GM12878 (cell line): ENCODE measurements at regions not wholly inside any gene's neighbourhood (a gene's known extent, or its start where the extent isn't known, plus 50 kb on each side); places are given as distances from the start of the nearest gene placed in this dataset.

Experiments used
- BCL3 ChIP-seq: IDR thresholded peaks from 2 replicates; pipeline ENCODE4 v1.6.1; 2011; ENCODE audit warnings: borderline replicate concordance, low read depth, mild to moderate bottlenecking, moderate library complexity, low read length; ENCODE audit not compliant: insufficient read depth, poor library complexity, severe bottlenecking
- BHLHE40 ChIP-seq, 2 experiments: fragments of 450-650 bp in 1 of 2; IDR thresholded peaks; 2 replicates each; pipeline ENCODE4 v1.6.1; 2011 to 2017; ENCODE audit warnings: low read depth in 2 of 2, borderline replicate concordance in 1 of 2, improper control_type of control experiment in 1 of 2, low read length in 1 of 2, mild to moderate bottlenecking in 1 of 2
- FOXM1 ChIP-seq: IDR thresholded peaks from 2 replicates; pipeline ENCODE4 v1.6.1; 2012; ENCODE audit warnings: low read depth, mild to moderate bottlenecking, inconsistent platforms, low read length, moderate library complexity
- JUND ChIP-seq: IDR thresholded peaks from 2 replicates; pipeline ENCODE4 v1.6.1; 2012; ENCODE audit warnings: low read depth, mild to moderate bottlenecking, low read length, improper control_type of control experiment, moderate library complexity
- NFXL1 ChIP-seq: fragments of 450-650 bp; IDR thresholded peaks from 2 replicates; pipeline ENCODE4 v1.6.1; 2017; ENCODE audit warnings: antibody characterized with exemption, mild to moderate bottlenecking, borderline replicate concordance
- SUPT20H ChIP-seq: IDR thresholded peaks from 2 replicates; pipeline ENCODE4 v1.6.1; 2011; ENCODE audit warnings: low read depth, mild to moderate bottlenecking, low read length, moderate library complexity, borderline replicate concordance; ENCODE audit not compliant: control insufficient read depth
- ZNF384 ChIP-seq: IDR thresholded peaks from 2 replicates; pipeline ENCODE4 v1.6.1; 2012; ENCODE audit warnings: low read depth, mild to moderate bottlenecking, low read length, improper control_type of control experiment, borderline replicate concordance
- ZNF687 ChIP-seq: fragments of 450-650 bp; IDR thresholded peaks from 2 replicates; pipeline ENCODE4 v1.6.1; 2017; ENCODE audit warnings: mild to moderate bottlenecking, moderate library complexity

DNA sequence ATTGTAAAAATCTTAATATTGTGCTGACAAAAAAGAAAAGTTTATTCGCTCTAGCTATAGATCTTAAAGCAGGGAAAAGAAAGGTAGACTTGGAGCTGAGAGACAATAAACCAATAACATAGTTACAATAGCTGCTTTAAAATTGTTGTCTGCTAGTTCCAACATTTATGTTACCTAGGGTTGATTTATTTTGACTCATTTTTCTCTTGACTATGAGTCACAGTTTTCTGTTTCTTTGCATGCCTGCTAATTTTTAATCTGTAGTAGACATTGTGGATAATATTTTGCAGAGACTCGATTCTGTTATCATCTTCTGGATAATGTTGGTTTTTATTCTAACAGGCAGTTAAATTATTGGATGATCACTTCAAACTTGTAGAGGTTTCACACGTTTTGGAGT, 83.1 kb upstream of the TRPC6 start (continued):
- TF ChIP-seq ZNF687: no peak
- no peak for TF ChIP-seq JUND
- TF ChIP-seq NFXL1: no peak
- no peak for TF ChIP-seq ZNF384
- no peak for TF ChIP-seq FOXM1
- TF ChIP-seq BCL3: no peak
- no peak for TF ChIP-seq BHLHE40 (IDR thresholded peaks at IDR 0.05; ENCODE audit: borderline replicate concordance in 1 of 2, low read depth in 2 of 2, low read length in 1 of 2)
- TF ChIP-seq SUPT20H: no peak
